A549 (cell line): ENCODE measurements at regions not wholly inside any gene's neighbourhood (a gene's known extent, or its start where the extent isn't known, plus 50 kb on each side); places are given as distances from the start of the nearest gene placed in this dataset.

ENCODE experiments used
- ATAC-seq, 2 experiments: fragments of 200-7000 bp in 1 of 2; fragments of >200 bp in 1 of 2; cut with Nextera tagmentation in 1 of 2; cut with Tn5 transposase in 1 of 2; 3 replicates each; pipeline versions ENCODE4 v1.8.0 to v1.9.1; 2018 to 2020; ENCODE audit warnings: mild to moderate bottlenecking in 1 of 2, moderate library complexity in 1 of 2
- CTCF ChIA-PET: fragments of 300-600 bp; sonication (Branson Sonifier 250); formaldehyde crosslinking; extraction: SDS; loops from one replicate; lab custom pipeline; 2021; ENCODE audit warnings: antibody characterized with exemption, inconsistent platforms; lab: Yijun Ruan, JAX
- POLR2A ChIA-PET: fragments of 350-600 bp; formaldehyde crosslinking; extraction: SDS; loops from one replicate; lab custom pipeline; 2021; ENCODE audit warnings: antibody characterized with exemption, inconsistent platforms; lab: Yijun Ruan, JAX
- DNase-seq, 2 experiments: peaks; one replicate each; pipeline versions ENCODE4 v3.0.0 to v3.0.0-alpha.2; 2011 to 2016; ENCODE audit warnings: low read depth in 1 of 2, low spot score in 1 of 2
- FAIRE-seq: peaks from 2 replicates; lab custom pipeline; 2011; peaks lifted over from hg19 to GRCh38; lab: Jason Lieb, UNC
- H3K27ac ChIP-seq, 2 experiments: fragments of >200 bp; sonication (Bioruptor Twin); formaldehyde crosslinking; 3 replicates each; pipeline ENCODE4 v1.5.1; 2016 to 2017
- H3K4me1 ChIP-seq: fragments of >200 bp; sonication (Bioruptor Twin); formaldehyde crosslinking; 3 replicates; pipeline ENCODE4 v1.6.1; 2016
- H3K4me2 ChIP-seq: fragments of >200 bp; sonication (Bioruptor Twin); formaldehyde crosslinking; 3 replicates; pipeline ENCODE4 v1.6.1; 2016
- H3K4me3 ChIP-seq: fragments of >200 bp; sonication (Bioruptor Twin); formaldehyde crosslinking; 3 replicates; pipeline ENCODE4 v1.5.1; 2016
- H3K9me3 ChIP-seq: fragments of >200 bp; sonication (Bioruptor Twin); formaldehyde crosslinking; 3 replicates; pipeline ENCODE4 v1.6.1; 2016
- BHLHE40 ChIP-seq: IDR thresholded peaks from 2 replicates; pipeline ENCODE4 v1.6.1; 2012; ENCODE audit warnings: low read depth, low read length, inconsistent platforms
- CBX8 ChIP-seq: fragments of 200-600 bp; sonication (generic); IDR thresholded peaks from 2 replicates; pipeline ENCODE4 v1.6.1; 2016
- CEBPB ChIP-seq, 2 experiments: fragments of >200 bp in 1 of 2; sonication (Bioruptor Twin) in 1 of 2; formaldehyde crosslinking in 1 of 2; IDR thresholded peaks; 2 replicates each; pipeline ENCODE4 v1.6.1; 2012 to 2016
- CHD2 ChIP-seq: fragments of 150-350 bp; IDR thresholded peaks from 2 replicates; pipeline ENCODE4 v1.6.1; 2014; ENCODE audit warnings: low read length; ENCODE audit not compliant: partially characterized antibody
- EP300 ChIP-seq, 2 experiments: fragments of >200 bp; sonication (Bioruptor Twin); formaldehyde crosslinking; IDR thresholded peaks; 2 replicates in 1 of 2; 3 replicates in 1 of 2; pipeline ENCODE4 v1.6.1; 2016 to 2017
- FOSL2 ChIP-seq, 2 experiments: fragments of 450-650 bp in 1 of 2; fragments of >200 bp in 1 of 2; sonication (Bioruptor Twin) in 1 of 2; formaldehyde crosslinking; IDR thresholded peaks; 2 replicates each; pipeline versions ENCODE4 v1.5.0 to v1.6.1; 2016 to 2020; ENCODE audit warnings: mild to moderate bottlenecking in 1 of 2, moderate library complexity in 1 of 2
- HMGXB4 ChIP-seq: fragments of 250-450 bp; sonication (Bioruptor Pico); IDR thresholded peaks from 2 replicates; pipeline ENCODE4 v1.5.0; 2021; ENCODE audit warnings: mild to moderate bottlenecking, moderate library complexity, borderline replicate concordance
- HOXB13 ChIP-seq: fragments of 250-450 bp; sonication (Bioruptor Pico); IDR thresholded peaks from 2 replicates; pipeline ENCODE4 v1.5.0; 2020; ENCODE audit warnings: low read depth, mild to moderate bottlenecking, moderate library complexity
- HOXB5 ChIP-seq: fragments of 250-450 bp; sonication (Bioruptor Pico); IDR thresholded peaks from 2 replicates; pipeline ENCODE4 v1.5.0; 2020; ENCODE audit warnings: mild to moderate bottlenecking, moderate library complexity
- JUN ChIP-seq, 2 experiments: fragments of >200 bp; sonication (Bioruptor Twin); formaldehyde crosslinking; IDR thresholded peaks; 2 replicates in 1 of 2; 3 replicates in 1 of 2; pipeline ENCODE4 v1.6.1; 2016 to 2017
- JUNB ChIP-seq: fragments of >200 bp; sonication (Bioruptor Twin); formaldehyde crosslinking; IDR thresholded peaks from 2 replicates; pipeline ENCODE4 v1.6.1; 2016
- KDM1A ChIP-seq: fragments of 200-600 bp; sonication (generic); IDR thresholded peaks from 2 replicates; pipeline ENCODE4 v1.6.1; 2016; ENCODE audit warnings: low read depth, mild to moderate bottlenecking
- KDM5A ChIP-seq: fragments of 200-600 bp; sonication (generic); IDR thresholded peaks from 2 replicates; pipeline ENCODE4 v1.6.1; 2016; ENCODE audit warnings: antibody characterized with exemption, mild to moderate bottlenecking
- MAX ChIP-seq: IDR thresholded peaks from 2 replicates; pipeline ENCODE4 v1.6.1; 2012
- MYC ChIP-seq: IDR thresholded peaks from 2 replicates; pipeline ENCODE4 v1.6.1; 2012; ENCODE audit warnings: mild to moderate bottlenecking, inconsistent platforms, low read length, improper control_type of control experiment, borderline replicate concordance
- NFE2L2 ChIP-seq: fragments of 150-350 bp; conservative IDR thresholded peaks from 2 replicates; pipeline ENCODE4 v1.6.1; 2014; ENCODE audit warnings: low read length
- NPAS2 ChIP-seq: fragments of 250-450 bp; sonication (Bioruptor Pico); IDR thresholded peaks from 2 replicates; pipeline ENCODE4 v1.8.0; 2022; ENCODE audit warnings: mild to moderate bottlenecking, moderate library complexity, borderline replicate concordance
- RCOR1 ChIP-seq: fragments of 150-350 bp; IDR thresholded peaks from 2 replicates; pipeline ENCODE4 v1.6.1; 2014; ENCODE audit warnings: antibody characterized with exemption, low read length, low read depth
- RFX5 ChIP-seq: fragments of 450-650 bp; IDR thresholded peaks from 2 replicates; pipeline ENCODE4 v1.7.1; 2014; ENCODE audit warnings: antibody characterized with exemption, mild to moderate bottlenecking, moderate library complexity
- RNF2 ChIP-seq: fragments of 200-600 bp; sonication (generic); IDR thresholded peaks from 2 replicates; pipeline ENCODE4 v1.6.1; 2016; ENCODE audit warnings: low read depth, mild to moderate bottlenecking, antibody characterized with exemption, moderate library complexity, borderline replicate concordance
- TP53 ChIP-seq: fragments of 250-450 bp; sonication (Bioruptor Pico); IDR thresholded peaks from 2 replicates; pipeline ENCODE4 v1.5.0; 2021; ENCODE audit warnings: mild to moderate bottlenecking, moderate library complexity
- USF2 ChIP-seq: fragments of 450-650 bp; IDR thresholded peaks from 2 replicates; pipeline ENCODE4 v1.6.1; 2014; ENCODE audit warnings: antibody characterized with exemption
- ZFP36 ChIP-seq: fragments of 450-650 bp; IDR thresholded peaks from 2 replicates; pipeline ENCODE4 v1.6.1; 2014; ENCODE audit warnings: borderline replicate concordance; ENCODE audit not compliant: partially characterized antibody
- WGBS: methylation state at CpG from one replicate; pipeline ENCODE4 v1.1.6; 2017; ENCODE audit errors: missing lambda C conversion rate; 5-methylcytosine and 5-hydroxymethylcytosine counted together
- TF ChIP-seq, protein P1 (sequence below): fragments of 250-450 bp; sonication (Bioruptor Pico); IDR thresholded peaks from 2 replicates; pipeline ENCODE4 v1.5.0; 2020; ENCODE audit warnings: low read depth, mild to moderate bottlenecking, moderate library complexity

DNA sequence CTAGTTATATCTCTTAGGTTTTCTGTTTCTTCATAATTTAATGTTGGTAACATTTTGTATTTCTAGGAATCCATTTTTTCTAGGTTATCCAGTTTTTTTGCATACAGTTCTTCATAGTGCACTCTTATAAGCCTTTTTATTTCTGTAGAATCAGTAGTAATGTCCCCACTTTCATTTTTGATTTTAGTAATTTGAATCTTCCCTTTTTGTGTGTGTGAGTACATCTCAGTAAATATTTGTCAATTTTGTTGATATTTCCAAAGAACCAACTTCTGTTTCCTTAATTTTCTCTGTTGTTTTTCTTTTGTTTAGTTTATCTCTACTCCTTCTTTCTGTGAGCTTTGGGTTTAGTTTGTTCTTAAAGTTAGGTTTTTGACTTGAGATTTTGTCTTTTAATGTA is 507.3 kb upstream of the RGS6 start (continued):
- TF ChIP-seq MAX (no peak), BHLHE40 (no peak)
- TF ChIP-seq, all 56 proteins: peak for 0

DNA sequence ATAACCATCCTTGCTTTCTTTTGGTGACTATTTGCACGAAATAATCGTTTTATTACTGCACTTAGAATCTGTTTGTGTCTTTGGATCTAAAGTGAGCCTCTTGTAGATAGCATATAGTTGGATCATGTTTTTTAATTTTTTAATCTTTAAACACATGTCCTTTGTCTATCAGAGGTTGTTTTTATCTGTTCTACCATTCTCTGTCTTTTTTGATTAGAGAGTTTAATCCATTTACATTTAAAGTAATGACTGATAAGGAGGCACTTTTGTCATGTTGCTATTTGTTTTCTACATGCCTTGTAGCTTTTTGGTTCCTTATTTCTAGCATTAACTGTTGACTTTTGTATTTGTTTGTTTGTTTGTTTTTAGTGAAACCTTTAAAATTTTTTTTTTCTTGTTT is 506.2 kb upstream of the RGS6 start:
- no peak for TF ChIP-seq TP53 (CRISPR knock-in tag)
- no peak for TF ChIP-seq RFX5
- Histone ChIP-seq H3K27ac (no peak overlapping the region), H3K4me3 (no peak overlapping the region), H3K4me1 (no peaks in the 10 kb centered on the region), H3K4me2 (no peak overlapping the region), H3K9me3 (peaks cover 10% of the 10 kb centered on the region; the same call in 1 of the 3 replicates)
- DNase-seq (no peak), FAIRE-seq (no peak), ATAC-seq (no peak)
- POLR2A ChIA-PET = no interaction called here
- CTCF ChIA-PET = no interaction called here
- WGBS = 11% methylated on average over 2 of the region's 2 CpGs

DNA sequence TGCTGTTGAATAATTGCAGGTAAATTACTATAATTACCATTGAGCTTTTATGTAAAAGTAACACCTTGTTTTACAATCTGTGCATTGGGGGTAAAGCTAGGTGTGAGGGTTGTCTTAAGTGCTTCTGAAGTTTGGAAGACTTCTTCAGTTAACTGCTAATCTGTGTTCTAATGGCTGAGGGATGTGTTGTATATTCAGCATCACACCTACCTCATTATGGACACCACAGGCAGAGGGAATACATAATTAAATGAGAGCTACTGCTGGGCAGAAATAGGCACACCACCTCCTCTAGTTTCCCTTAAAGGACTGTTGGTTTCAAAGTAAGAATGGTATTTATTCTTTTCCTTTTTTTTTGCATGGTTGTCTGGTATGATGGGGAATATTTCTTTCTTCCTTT is 502.3 kb upstream of the RGS6 start:
- no peak for ATAC-seq
- POLR2A ChIA-PET = no interaction called here
- no peak overlapping the region for H3K27ac ChIP-seq
- TF ChIP-seq, protein P1, sequence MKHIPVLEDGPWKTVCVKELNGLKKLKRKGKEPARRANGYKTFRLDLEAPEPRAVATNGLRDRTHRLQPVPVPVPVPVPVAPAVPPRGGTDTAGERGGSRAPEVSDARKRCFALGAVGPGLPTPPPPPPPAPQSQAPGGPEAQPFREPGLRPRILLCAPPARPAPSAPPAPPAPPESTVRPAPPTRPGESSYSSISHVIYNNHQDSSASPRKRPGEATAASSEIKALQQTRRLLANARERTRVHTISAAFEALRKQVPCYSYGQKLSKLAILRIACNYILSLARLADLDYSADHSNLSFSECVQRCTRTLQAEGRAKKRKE = no peak
- no peak for TF ChIP-seq RNF2
- no peak for TF ChIP-seq JUN (IDR thresholded peaks at IDR 0.05)
- no peak for TF ChIP-seq EP300 (IDR thresholded peaks at IDR 0.05)
- TF ChIP-seq ZFP36 = no peak
- TF ChIP-seq HOXB5 = no peak
- TF ChIP-seq FOSL2 (IDR thresholded peaks at IDR 0.05) = no peak
- no peak for TF ChIP-seq FOSL2 (CRISPR knock-in tag; IDR thresholded peaks at IDR 0.05)
- TF ChIP-seq, all 56 proteins: peak for 0
- peaks cover 3% of the 10 kb centered on the region; the same call in 1 of the 3 replicates for H3K9me3 ChIP-seq
- FAIRE-seq = no peak
- H3K4me1 ChIP-seq = no peaks in the 10 kb centered on the region
- CTCF ChIA-PET = interaction anchor here (0.6 to 1.7 kb wide), 3 partner anchors 9 to 966 kb away, joined by 3 to 4 read pairs (median 3); no protein-coding TSS in a partner anchor
- no peak overlapping the region for H3K4me3 ChIP-seq
- no peak for DNase-seq
- H3K4me2 ChIP-seq = no peak overlapping the region

GRCh38 chr14:71430321-71430677 is 501.9 kb upstream of the RGS6 start:
- Histone ChIP-seq H3K9me3 (peaks cover 3% of the 10 kb centered on the region; the same call in 1 of the 3 replicates), H3K4me2 (no peak overlapping the region), H3K4me1 (no peaks in the 10 kb centered on the region), H3K27ac (no peak overlapping the region), H3K4me3 (no peak overlapping the region)
- TF ChIP-seq RCOR1 = no peak
- no peak for TF ChIP-seq HMGXB4 (CRISPR knock-in tag)
- no peak for TF ChIP-seq NPAS2 (CRISPR knock-in tag)
- no peak for TF ChIP-seq KDM5A
- TF ChIP-seq CBX8 = no peak
- no peak for TF ChIP-seq USF2
- no peak for TF ChIP-seq NFE2L2
- TF ChIP-seq CHD2 = no peak
- no peak for TF ChIP-seq MYC
- TF ChIP-seq JUNB = no peak
- no peak for TF ChIP-seq JUN (IDR thresholded peaks at IDR 0.05)
- TF ChIP-seq EP300 (IDR thresholded peaks at IDR 0.05) = no peak
- TF ChIP-seq CEBPB (IDR thresholded peaks at IDR 0.05) = no peak
- TF ChIP-seq, protein P1 = no peak
- TF ChIP-seq RNF2 = no peak
- TF ChIP-seq KDM1A = no peak
- TF ChIP-seq HOXB13 (CRISPR knock-in tag) = no peak
- no peak for ATAC-seq
- ChIA-PET POLR2A (no interaction called here), CTCF (interaction anchor here (1.0 to 1.7 kb wide), 2 partner anchors 9 to 264 kb away, joined by 3 to 4 read pairs; no protein-coding TSS in a partner anchor)
- WGBS = 78% methylated on average over 2 of the region's 2 CpGs
- no peak for DNase-seq
- no peak for FAIRE-seq
